ENCODE measurements at regions not wholly inside any gene's neighbourhood (a gene's known extent, or its start where the extent isn't known, plus 50 kb on each side); places are given as distances from the start of the nearest gene placed in this dataset.
"Not testable (repeated sequence)": the region's sequence is repeated elsewhere in the genome, so short reads cannot be mapped to it uniquely, and the experiment has no call there.

DNA sequence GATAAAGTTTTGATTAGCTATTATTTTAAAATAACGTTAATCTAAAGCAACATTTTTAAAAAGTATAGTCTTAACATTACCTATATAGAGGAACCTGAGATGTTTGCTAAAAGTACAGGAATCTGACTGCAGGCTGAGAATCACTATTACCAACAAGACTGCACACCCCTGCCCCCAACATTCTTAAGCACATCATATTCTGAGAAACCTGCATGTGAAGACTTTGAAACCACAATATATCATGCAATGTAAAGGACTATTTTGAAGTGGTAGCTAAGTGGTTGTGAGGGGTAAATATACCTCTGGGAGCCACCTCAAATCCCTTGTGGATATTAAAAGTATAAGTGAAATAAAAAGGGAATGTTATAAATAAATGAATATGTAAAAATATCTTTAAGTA is 119.0 kb upstream of the KLF12 start:
- Mint-ChIP-seq H3K27ac (no peak overlapping the region), H3K4me1 (peaks cover 82% of the 10 kb centered on the region), H3K36me3 (ENCODE audit: low read depth) (no peaks in the 10 kb centered on the region), H3K4me3 (no peak overlapping the region), H3K9me3 (no peaks in the 10 kb centered on the region), H3K27me3 (no peaks in the 10 kb centered on the region)
- no peak for DNase-seq
- ATAC-seq, result peak; percentile 42

DNA sequence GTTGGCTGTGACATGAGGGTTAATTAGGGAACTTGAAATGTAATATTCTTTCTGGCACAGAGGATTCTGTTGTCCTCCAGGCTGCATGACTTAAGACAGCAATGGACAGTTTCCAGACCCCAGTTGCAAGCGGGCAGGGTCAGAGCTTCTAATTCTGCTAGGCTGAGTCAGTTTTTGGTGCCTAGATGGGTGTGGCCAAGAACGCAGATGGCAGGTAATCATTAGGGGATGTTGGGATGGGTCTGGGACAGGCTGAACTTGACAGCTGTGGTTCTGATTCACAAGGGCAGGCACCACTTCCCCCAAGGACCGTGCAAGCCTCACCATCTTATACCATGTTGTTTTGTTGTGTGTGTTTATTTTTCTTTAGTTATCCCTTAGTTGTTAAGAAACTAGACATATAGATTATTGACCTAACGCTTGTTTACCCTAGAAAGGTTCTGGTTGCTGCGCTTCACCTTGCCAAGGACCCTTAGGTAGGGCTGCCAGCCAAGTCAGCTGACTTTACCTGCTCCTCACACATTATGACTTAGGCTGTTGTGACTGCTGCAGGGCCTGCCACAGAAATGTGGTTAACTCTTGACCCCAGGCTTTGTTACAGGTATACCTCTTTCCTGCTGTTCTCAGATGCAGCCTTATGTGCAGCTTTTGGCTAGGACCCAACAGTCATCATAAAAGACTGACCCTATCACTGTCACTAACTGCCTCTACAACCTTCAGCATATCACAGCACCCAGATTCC is 117.7 kb upstream of the KLF12 start:
- DNase-seq (no peak), ATAC-seq (peak; percentile 21)
- Mint-ChIP-seq H3K9me3 (no peaks in the 10 kb centered on the region), H3K27ac (no peak overlapping the region), H3K4me3 (no peak overlapping the region), H3K36me3 (ENCODE audit: low read depth) (no peaks in the 10 kb centered on the region), H3K4me1 (peaks cover 83% of the 10 kb centered on the region), H3K27me3 (no peaks in the 10 kb centered on the region)

GRCh38 chr13:74250738-74251190 is 116.6 kb upstream of the KLF12 start:
- Mint-ChIP-seq H3K9me3 (no peaks in the 10 kb centered on the region), H3K27ac (peak overlapping the region; percentile 32), H3K36me3 (ENCODE audit: low read depth) (no peaks in the 10 kb centered on the region), H3K4me1 (peaks cover 85% of the 10 kb centered on the region), H3K27me3 (no peaks in the 10 kb centered on the region), H3K4me3 (no peak overlapping the region)
- DNase-seq, result no peak
- ATAC-seq, result peak; percentile 41

DNA sequence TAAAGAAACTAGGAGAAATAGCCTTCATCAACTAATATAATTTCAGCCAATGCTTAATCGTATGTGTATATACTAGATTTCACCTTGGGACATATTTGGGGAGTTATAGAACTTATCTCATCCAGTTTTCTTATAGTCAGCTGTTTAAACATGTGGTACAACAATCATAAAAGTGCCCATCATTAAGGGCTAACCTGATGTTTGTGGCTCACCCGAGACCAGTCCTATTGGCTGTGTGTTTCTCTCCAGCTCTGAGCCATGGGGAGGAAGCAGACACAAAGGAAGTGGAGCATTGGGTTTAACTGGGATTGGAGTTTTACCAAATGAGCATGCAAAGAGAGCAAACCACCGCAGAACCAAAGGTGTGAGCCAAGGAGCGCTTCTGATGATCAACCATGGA is 114.3 kb upstream of the KLF12 start:
- Mint-ChIP-seq H3K27ac (peak overlapping the region; percentile 33), H3K36me3 (ENCODE audit: low read depth) (no peaks in the 10 kb centered on the region), H3K4me1 (peaks cover 95% of the 10 kb centered on the region), H3K27me3 (no peaks in the 10 kb centered on the region), H3K4me3 (no peak overlapping the region), H3K9me3 (no peaks in the 10 kb centered on the region)
- DNase-seq (no peak), ATAC-seq (no peak)

DNA sequence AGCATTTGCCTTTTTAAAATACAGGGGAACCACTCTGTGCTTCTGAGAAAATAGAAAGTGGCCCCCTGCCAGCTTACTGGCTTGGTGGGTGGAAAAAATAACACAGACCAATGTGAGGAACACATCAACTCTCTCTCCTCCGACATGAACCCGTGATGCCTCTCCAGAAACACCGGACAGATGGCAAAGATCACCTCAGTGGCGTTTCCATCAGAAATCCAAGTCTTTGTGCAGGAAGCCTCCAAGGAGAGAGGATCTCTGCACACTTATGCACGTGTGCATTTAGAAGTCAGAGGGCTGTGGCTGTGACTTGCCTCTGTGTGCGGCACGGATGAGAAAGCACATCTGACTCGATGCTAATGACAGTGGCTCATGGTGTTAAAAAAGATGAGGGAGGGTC is 112.3 kb upstream of the KLF12 start:
- Mint-ChIP-seq H3K27ac (peak overlapping the region; percentile 86), H3K36me3 (ENCODE audit: low read depth) (peaks cover 11% of the 10 kb centered on the region), H3K4me1 (peaks cover 95% of the 10 kb centered on the region), H3K27me3 (no peaks in the 10 kb centered on the region), H3K9me3 (peaks cover 8% of the 10 kb centered on the region), H3K4me3 (peak overlapping the region; percentile 82)
- DNase-seq, result peak; percentile 46
- ATAC-seq, result peak; percentile 73

DNA sequence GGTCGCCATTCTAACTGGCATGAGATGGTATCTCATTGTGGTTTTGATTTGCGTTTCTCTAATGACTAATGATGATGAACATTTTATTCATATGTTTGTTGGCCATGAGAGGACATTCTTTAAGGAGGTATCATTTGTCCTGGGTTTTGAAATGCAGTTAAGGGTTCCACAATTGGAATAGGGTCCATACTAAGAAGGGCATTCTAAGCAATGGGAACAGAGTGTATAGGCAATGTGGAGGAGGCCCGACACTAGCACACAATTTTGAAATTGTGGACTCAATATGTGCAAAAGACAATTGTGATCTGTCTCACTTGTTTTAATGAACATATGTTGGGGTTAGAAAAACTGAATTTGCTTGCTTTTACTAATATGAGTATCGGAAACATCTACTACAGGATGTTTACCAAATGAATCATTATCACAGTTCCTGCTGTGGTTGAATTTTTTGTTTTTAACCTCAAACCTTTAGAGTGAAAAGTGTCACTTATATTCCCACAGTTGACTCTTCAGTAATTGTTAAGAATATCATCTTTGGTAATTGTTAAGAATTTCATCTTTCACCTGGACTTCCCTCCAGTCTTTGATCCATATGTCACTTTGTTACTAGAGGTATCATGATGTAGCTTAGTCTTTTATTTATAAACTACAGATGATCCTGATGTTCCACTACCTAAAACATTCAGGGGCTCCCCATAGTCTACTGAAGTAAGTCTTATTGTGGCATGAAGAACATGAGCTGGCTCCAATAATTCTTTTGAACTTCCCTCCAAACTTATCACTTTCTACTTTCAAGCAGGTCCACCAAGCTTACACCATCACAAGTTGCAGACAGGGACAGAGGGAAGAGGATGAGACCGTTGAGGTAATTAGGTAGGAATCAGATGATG is 109.7 kb upstream of the KLF12 start:
- H3K4me1 Mint-ChIP-seq, result peaks cover 71% of the 10 kb centered on the region
- ATAC-seq, result peak; percentile 72

GRCh38 chr13:74241343-74241742 is 107.1 kb upstream of the KLF12 start:
- not testable (repeated sequence) for H3K27me3 Mint-ChIP-seq, ATAC-seq, H3K4me3 Mint-ChIP-seq, DNase-seq, H3K9me3 Mint-ChIP-seq, H3K27ac Mint-ChIP-seq
- Mint-ChIP-seq H3K36me3 (ENCODE audit: low read depth) (peaks cover 11% of the 10 kb centered on the region), H3K4me1 (peaks cover 47% of the 10 kb centered on the region)

More for the DNA sequence above, 109.7 kb upstream of the KLF12 start:
- peak overlapping the region; percentile 56 for H3K4me3 Mint-ChIP-seq
- no peaks in the 10 kb centered on the region for H3K27me3 Mint-ChIP-seq
- peaks cover 8% of the 10 kb centered on the region for H3K9me3 Mint-ChIP-seq
- peak overlapping the region; percentile 84 for H3K27ac Mint-ChIP-seq
- DNase-seq, result no peak
- H3K36me3 Mint-ChIP-seq (ENCODE audit: low read depth), result peaks cover 11% of the 10 kb centered on the region

DNA sequence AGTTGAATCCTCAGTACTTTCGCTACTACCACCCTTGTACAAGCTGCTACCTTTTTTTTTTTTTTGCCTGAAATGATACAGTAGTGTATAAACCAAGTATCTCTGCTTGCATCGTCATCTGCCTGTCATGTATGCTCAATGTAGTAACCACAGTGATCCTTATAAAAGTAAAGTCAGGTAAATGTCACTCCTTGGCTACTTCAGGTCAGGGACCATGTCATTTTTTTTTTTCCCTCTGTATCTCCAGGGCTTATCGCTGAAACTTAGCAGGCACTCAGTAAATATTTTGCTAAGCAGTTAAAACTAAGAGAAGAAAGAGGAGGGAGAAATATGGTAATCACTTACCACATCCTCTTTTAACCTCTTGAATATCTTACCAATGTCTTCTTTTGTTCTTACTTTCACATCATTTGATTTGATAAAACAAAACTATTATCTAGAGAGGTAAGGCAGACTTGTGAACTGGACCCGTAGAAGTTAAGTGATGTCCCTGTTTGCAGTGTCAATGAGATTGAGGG is 96.8 kb upstream of the KLF12 start:
- DNase-seq (no peak), ATAC-seq (peak; percentile 88)
- peak overlapping the region; percentile 72 for H3K4me3 Mint-ChIP-seq
- H3K4me1 Mint-ChIP-seq, result peaks cover 42% of the 10 kb centered on the region
- peaks cover 12% of the 10 kb centered on the region for H3K9me3 Mint-ChIP-seq
- peaks cover 9% of the 10 kb centered on the region for H3K36me3 Mint-ChIP-seq (ENCODE audit: low read depth)
- H3K27me3 Mint-ChIP-seq, result no peaks in the 10 kb centered on the region
- H3K27ac Mint-ChIP-seq, result peak overlapping the region; percentile 57

DNA sequence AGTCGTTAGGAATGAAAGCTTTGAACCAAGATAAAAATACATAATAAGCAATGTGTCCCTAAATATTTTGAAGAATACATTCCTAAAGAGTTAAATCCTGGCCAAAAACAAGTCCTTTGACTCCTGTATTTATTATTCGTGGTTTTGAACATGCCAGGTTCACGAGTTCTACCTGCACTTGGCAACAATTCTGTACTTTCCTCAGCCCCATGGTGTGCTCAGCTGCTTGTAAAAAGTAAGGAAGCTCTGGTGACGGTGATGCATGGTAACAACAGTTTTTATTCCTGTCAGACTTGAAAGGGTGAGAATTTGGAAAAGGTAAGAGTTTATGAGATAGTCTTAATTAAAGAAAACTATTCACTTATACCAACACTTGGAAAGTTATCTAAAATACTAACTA is 95.0 kb upstream of the KLF12 start:
- H3K36me3 Mint-ChIP-seq (ENCODE audit: low read depth), result peaks cover 9% of the 10 kb centered on the region
- no peak for DNase-seq
- no peak for ATAC-seq
- H3K4me1 Mint-ChIP-seq, result peaks cover 36% of the 10 kb centered on the region
- peaks cover 12% of the 10 kb centered on the region for H3K9me3 Mint-ChIP-seq
- no peak overlapping the region for H3K4me3 Mint-ChIP-seq
- H3K27ac Mint-ChIP-seq, result no peak overlapping the region
- no peaks in the 10 kb centered on the region for H3K27me3 Mint-ChIP-seq

DNA sequence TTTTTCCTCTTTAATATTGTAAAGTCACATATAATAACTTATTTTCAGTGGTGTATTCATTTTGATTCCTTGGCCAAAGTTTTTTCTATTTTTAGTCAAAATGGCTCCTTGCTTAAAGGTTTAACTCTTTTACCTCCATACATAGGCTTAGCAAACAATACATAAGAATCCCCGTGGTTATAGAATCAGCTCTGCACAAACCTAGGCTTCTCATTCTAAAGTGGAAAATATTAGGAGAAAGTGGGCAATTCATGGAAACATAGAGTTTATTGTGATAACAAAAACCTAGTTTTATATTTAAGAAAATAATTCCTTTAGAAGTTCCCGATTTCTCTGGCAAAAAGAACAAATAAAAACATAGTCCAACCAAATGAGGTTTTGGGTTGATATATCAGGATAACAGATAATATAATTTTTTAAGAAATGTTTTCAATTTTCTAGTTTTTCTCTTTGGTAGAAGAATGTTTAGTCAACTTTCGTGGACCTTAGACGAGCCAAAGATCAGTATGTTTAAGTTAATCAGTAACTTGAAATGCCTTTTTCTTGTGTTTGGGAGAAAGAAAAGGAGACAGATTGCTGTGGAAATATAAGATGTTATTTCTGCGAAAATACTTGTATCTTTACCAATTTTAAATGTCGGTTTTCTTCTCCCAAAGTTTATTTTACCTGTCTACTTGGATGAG is 93.4 kb upstream of the KLF12 start:
- DNase-seq (no peak), ATAC-seq (no peak)
- no peak overlapping the region for H3K4me3 Mint-ChIP-seq
- no peak overlapping the region for H3K27ac Mint-ChIP-seq
- H3K4me1 Mint-ChIP-seq, result peaks cover 24% of the 10 kb centered on the region
- H3K36me3 Mint-ChIP-seq (ENCODE audit: low read depth), result peaks cover 9% of the 10 kb centered on the region
- H3K9me3 Mint-ChIP-seq, result peaks cover 12% of the 10 kb centered on the region
- H3K27me3 Mint-ChIP-seq, result no peaks in the 10 kb centered on the region

DNA sequence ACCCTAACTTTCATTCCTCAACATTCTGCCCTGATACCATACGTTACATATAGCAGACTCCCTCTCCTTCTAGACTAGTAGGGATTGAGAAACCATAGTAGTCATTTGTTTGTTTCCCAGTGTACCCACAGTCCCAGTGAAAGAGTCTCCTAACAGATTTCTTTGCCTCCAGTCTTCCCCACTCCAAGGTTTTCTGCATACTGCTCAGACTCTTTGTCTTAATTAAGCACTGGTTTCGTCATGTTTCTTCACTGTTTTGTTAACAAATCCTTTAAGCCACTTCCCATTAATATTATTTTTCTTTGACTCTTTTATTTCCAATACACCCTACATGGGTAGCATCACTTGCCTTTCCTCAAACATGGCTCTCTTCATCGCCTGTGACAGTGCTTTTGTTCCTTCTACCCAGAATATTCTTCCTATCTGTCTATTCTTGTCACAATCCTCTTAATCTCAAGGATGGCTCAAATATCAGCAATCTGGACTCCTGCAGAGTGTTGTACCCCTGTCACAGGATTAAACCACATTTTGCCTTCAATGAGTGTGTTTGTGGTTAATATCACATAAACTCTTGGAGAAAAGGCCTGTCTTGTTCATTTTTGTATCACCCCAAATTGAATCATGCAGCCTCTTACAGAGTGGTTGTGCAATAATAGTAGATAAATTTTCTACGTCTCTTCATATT is 92.7 kb upstream of the KLF12 start:
- ATAC-seq (no peak), DNase-seq (no peak)
- H3K4me1 Mint-ChIP-seq, result peaks cover 18% of the 10 kb centered on the region
- peaks cover 12% of the 10 kb centered on the region for H3K9me3 Mint-ChIP-seq
- peaks cover 9% of the 10 kb centered on the region for H3K36me3 Mint-ChIP-seq (ENCODE audit: low read depth)
- no peak overlapping the region for H3K4me3 Mint-ChIP-seq
- no peaks in the 10 kb centered on the region for H3K27me3 Mint-ChIP-seq
- no peak overlapping the region for H3K27ac Mint-ChIP-seq

DNA sequence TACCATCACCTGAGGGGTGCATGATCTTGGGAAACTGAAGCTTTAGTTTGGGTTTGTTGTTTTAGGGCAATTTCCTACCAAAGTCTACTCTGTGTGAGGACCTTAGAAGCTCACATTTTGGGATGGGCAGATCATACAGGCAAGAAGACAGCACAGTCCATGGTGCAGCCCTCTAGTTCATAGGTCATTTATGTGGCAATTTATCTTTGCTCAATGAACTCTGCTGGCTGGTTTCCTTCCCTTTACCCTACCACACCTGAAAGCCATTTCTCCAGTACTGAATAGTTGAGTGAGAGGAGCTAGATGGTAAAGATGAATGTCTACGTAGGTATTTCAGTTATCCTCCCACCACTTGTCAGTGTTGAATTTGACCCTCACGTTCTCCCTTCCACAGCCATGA is 87.5 kb upstream of the KLF12 start:
- no peaks in the 10 kb centered on the region for H3K9me3 Mint-ChIP-seq
- peaks cover 2% of the 10 kb centered on the region for H3K4me1 Mint-ChIP-seq
- H3K36me3 Mint-ChIP-seq (ENCODE audit: low read depth), result no peaks in the 10 kb centered on the region
- no peak overlapping the region for H3K4me3 Mint-ChIP-seq
- no peaks in the 10 kb centered on the region for H3K27me3 Mint-ChIP-seq
- ATAC-seq (no peak), DNase-seq (no peak)
- H3K27ac Mint-ChIP-seq, result no peak overlapping the region

- H3K27me3 Mint-ChIP-seq, result no peaks in the 10 kb centered on the region
- H3K4me1 Mint-ChIP-seq, result peaks cover 2% of the 10 kb centered on the region
- ATAC-seq (no peak), DNase-seq (no peak)
- no peaks in the 10 kb centered on the region for H3K36me3 Mint-ChIP-seq (ENCODE audit: low read depth)
- no peak overlapping the region for H3K4me3 Mint-ChIP-seq
- no peak overlapping the region for H3K27ac Mint-ChIP-seq
- no peaks in the 10 kb centered on the region for H3K9me3 Mint-ChIP-seq
Observed at GRCh38 chr13:74219566-74219965, 85.4 kb upstream of the KLF12 start.

DNA sequence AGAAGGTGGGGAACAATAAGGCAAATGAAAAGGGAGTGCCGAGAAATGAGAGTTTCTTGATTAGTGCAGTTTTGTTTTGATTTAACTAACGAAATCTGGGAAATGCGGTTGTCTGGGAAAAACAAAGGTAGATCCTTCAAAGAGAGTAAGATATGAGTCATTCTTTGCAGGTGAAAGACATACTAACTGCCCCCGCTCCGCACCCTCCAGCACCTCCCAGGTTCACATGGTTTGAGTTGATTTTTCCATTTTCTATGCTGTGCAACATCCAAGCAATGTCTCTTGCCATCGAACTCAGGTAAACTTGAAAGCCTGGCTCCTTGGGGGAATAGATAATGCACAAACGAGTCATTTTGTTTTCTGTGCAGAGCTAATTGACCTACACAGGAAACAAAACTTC is 84.1 kb upstream of the KLF12 start:
- H3K4me3 Mint-ChIP-seq, result no peak overlapping the region
- H3K27ac Mint-ChIP-seq, result no peak overlapping the region
- ATAC-seq (no peak), DNase-seq (no peak)
- no peaks in the 10 kb centered on the region for H3K27me3 Mint-ChIP-seq
- no peaks in the 10 kb centered on the region for H3K9me3 Mint-ChIP-seq
- H3K4me1 Mint-ChIP-seq, result peaks cover 2% of the 10 kb centered on the region
- H3K36me3 Mint-ChIP-seq (ENCODE audit: low read depth), result no peaks in the 10 kb centered on the region
